Right ventricle myocardium superior (tissue), 1 donor: ENCODE measurements at regions not wholly inside any gene's neighbourhood (a gene's known extent, or its start where the extent isn't known, plus 50 kb on each side); places are given as distances from the start of the nearest gene placed in this dataset.

ENCODE experiments used
- ATAC-seq: fragments of 200-7000 bp; cut with Tn5 transposase; one replicate; pipeline ENCODE4 v1.9.1; 2020; ENCODE audit warnings: mild to moderate bottlenecking; ENCODE audit not compliant: poor library complexity
- DNase-seq: peaks from one replicate; pipeline ENCODE4 v3.0.0-alpha.2; 2020
- intact Hi-C: fragments of 100-400 bp; cut with DNase I; formaldehyde crosslinking; loops from one replicate; pipeline ENCODE4 v1.11.2; 2022
- donor health status: DM: no; HTN: yes; CAD: no; lungs with severe emphysema.

- intact Hi-C loops = no loop called here
- ATAC-seq (no peak), DNase-seq (no peak)
Measured at GRCh38 chr2:41379496-41380221, 668.2 kb upstream of the PKDCC start.

- intact Hi-C loops = no loop called here
- ATAC-seq (no peak), DNase-seq (no peak)
Measured at GRCh38 chr2:41381701-41382100, 666.1 kb upstream of the PKDCC start.

- DNase-seq (no peak), ATAC-seq (no peak)
- intact Hi-C loops = no loop called here
Measured at GRCh38 chr2:41387519-41387918, 660.3 kb upstream of the PKDCC start.

GRCh38 chr2:41393621-41394020 lies 654.2 kb upstream of the PKDCC start:
- intact Hi-C loops = no loop called here
- DNase-seq (no peak), ATAC-seq (no peak)

DNA sequence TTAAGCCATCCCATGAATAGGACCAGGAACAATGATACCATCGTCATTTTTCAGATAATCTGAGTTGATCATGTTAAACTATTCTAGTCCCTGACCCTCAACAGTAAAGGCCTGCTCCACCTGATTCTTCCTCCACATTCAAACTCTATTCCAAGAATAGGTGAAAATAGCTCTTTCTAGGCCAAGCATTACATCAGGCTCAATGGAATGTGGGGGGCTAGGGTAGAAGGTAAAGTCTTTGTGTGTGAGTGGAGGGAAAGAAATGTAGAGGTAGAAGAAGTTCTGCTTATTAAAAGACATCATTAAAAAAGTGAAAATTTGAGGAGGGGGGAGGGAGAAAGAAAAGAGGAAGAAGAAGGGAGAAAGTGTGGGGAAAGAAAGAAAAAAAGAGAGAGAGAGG lies 653.3 kb upstream of the PKDCC start:
- DNase-seq = no peak
- ATAC-seq = no peak
- intact Hi-C loops = no loop called here

GRCh38 chr2:41395692-41396091 lies 652.1 kb upstream of the PKDCC start:
- DNase-seq (no peak), ATAC-seq (no peak)
- intact Hi-C loops = no loop called here

- no peak for ATAC-seq
- no peak for DNase-seq
- intact Hi-C loops = no loop called here
Measured at GRCh38 chr2:41399437-41400087, 648.3 kb upstream of the PKDCC start.

DNA sequence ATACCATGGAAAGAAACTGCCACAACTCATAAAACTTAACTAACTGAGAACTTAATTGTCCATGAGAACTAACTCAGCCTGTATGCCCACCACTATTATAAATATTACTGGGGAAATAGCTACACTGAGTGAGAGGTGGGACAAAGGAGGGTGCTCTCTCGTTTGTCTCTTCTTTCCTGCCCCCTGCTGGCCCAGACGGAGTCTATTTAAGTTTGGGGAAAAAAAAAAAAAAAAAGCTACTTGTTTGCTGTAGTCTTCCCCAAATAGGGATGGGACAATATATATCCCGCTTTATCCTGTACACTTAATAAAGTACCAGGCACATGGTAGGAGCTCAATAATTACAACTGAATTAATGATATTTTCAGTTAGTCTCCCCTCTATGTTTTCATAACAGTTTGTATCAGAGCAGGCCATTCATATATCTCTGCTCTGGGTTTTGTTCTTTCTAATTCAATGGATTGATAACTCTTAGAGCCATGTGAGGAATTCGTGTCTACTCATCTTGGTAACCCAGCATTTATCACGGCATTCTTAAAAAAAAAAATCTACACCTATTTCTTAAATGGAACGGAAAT lies 647.6 kb upstream of the PKDCC start:
- DNase-seq (no peak), ATAC-seq (no peak)
- intact Hi-C loops = no loop called here

- DNase-seq = no peak
- no peak for ATAC-seq
- intact Hi-C loops = no loop called here
Measured at GRCh38 chr2:41405441-41405840, 642.4 kb upstream of the PKDCC start.

DNA sequence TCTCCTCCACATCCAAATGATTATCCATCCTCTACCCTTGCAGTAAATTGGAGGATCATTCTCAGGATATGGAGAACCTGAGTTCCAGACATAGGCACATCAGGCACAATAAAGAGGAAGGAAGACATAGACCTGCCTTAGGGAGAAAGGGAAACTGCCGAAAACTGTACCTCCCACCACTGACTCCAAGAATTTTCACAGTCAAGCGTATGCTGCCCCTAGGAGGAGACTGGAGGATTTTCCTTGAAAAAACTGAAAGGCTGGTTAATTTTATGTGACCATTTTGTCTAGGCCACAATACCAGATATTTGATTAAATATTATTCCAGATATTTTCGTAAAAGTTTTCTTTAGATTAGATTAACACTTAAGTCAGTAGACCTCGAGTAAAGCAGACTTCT lies 638.5 kb upstream of the PKDCC start:
- ATAC-seq = no peak
- intact Hi-C loops = no loop called here
- DNase-seq = no peak

DNA sequence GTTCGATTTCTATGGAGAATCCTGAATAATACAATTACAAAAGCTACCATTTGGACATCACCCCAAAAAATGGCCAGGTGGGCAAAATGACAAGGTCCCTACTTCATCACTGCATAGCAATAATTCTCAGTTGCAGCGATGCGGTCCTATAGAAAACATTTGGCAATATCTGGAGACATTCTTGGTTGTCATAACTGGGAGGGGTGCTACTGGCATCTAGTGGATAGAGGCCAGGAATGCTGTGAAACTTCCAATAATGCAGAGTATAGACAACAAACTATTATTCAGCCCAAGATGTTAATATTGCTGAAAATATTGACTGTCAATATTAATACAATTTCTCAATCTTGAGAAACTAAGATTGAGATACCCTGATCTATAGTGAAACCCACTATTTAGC lies 637.8 kb upstream of the PKDCC start:
- no peak for DNase-seq
- intact Hi-C loops = loop anchor here (5.0 to 10.0 kb wide), 2 partner anchors 287 to 375 kb away; no protein-coding TSS in a partner anchor
- ATAC-seq = no peak

- no peak for DNase-seq
- ATAC-seq = no peak
- intact Hi-C loops = loop anchor here (5.0 to 10.0 kb wide), 2 partner anchors 283 to 371 kb away; no protein-coding TSS in a partner anchor
Measured at GRCh38 chr2:41413813-41414485, 633.9 kb upstream of the PKDCC start.

- intact Hi-C loops = loop anchor here (5.0 to 10.0 kb wide), 2 partner anchors 283 to 370 kb away; no protein-coding TSS in a partner anchor
- ATAC-seq (peak; percentile 55), DNase-seq (peak; percentile 17)
Measured at GRCh38 chr2:41414486-41415230, 633.2 kb upstream of the PKDCC start.

GRCh38 chr2:41417511-41417910 lies 630.3 kb upstream of the PKDCC start:
- ATAC-seq (no peak), DNase-seq (no peak)
- intact Hi-C loops = loop anchor here (10.0 kb wide), 1 partner anchor 367 kb away; no protein-coding TSS in a partner anchor

DNA sequence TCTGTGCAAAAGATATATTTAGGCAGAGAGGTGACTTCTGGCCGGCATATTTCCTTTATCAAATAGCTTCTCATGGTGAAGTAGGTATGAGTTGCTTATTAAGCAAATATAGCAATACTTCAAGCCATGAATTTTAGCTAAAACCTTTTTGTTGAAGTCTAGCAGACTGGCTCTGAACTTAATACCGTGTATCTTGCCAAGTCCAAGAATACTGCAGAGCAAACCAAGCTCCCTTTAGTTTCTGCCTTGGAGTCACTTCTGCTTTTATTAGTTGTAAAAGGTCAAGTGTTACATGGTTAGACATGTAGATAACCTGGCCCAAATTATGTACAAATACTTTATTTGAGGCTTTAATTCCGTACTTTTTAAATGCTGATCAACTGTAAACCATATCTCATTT lies 627.6 kb upstream of the PKDCC start:
- intact Hi-C loops = no loop called here
- ATAC-seq = peak; percentile 60

DNA sequence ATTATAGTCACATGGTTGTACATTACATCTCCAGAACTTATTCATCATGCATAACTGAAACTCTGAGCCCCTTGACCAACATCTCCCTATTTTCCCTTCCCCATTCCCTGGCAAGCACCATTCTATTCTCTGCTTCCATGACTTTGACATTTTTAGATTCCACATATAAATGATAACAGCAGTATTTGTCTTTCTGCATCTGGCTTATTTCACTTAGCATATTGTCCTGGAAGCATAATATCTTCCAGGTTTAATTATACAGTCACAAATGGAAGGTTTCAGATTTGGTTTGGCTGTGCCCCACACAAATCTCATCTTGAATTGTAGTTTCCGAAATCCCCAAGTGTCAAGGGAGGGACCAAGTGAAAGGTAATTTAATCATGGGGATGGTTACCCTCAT lies 626.9 kb upstream of the PKDCC start:
- no peak for DNase-seq
- ATAC-seq = peak; percentile 52
- intact Hi-C loops = no loop called here

More for the DNA sequence above, 627.6 kb upstream of the PKDCC start:
- no peak for DNase-seq

DNA sequence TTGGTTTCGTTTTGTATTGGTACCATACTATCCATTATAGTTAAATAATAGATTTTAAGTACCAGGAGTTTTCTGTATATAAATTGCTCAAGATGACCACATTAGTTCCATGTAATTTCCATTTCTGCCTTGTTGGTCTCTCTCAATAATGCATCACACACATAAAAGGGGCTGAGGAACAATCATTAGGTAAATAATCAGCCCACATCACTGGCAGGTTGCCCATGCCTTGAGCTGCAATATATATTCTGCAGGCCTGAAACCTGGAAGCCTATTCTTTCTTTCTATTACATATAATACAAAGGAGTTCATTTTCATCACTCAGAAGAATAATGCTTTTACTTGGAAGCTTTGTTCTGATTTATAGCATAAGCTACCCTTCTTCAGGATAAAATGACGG lies 616.1 kb upstream of the PKDCC start:
- DNase-seq (no peak), ATAC-seq (no peak)
- intact Hi-C loops = no loop called here

GRCh38 chr2:41432459-41432858 lies 615.4 kb upstream of the PKDCC start:
- intact Hi-C loops = no loop called here
- ATAC-seq = no peak
- DNase-seq = no peak

DNA sequence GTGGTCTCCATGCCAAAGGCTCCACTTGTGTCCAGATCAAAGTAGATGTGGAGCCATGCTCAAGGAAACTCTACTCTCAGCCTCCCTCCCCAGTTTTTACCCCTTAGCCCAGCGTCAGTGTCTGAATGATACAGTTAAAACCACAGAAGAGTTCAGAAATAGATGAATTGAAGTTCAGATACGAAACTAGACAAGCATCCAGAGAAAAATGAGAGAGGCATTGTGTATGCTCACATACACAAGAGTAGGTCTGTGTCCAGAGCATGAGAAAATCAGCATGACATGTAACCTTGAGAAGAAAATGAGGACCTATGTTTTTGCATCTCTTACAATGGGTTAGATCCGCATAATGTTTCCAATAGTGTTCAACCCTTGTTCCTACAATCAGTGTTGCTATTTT lies 612.8 kb upstream of the PKDCC start:
- no peak for ATAC-seq
- intact Hi-C loops = no loop called here
- DNase-seq = no peak
